A673 (cell line): ENCODE measurements at regions not wholly inside any gene's neighbourhood (a gene's known extent, or its start where the extent isn't known, plus 50 kb on each side); places are given as distances from the start of the nearest gene placed in this dataset.

Source experiments
- BruUV-seq: library from RNA; stranded (reverse); fragments of 400-500 nt; replicated peaks from 2 replicates; lab custom pipeline; 2021; lab: Mats Ljungman, UMichigan
- CTCF ChIA-PET: fragments of 300-600 bp; sonication (Branson Sonifier 250); formaldehyde crosslinking; loops from one replicate; lab custom pipeline; 2022; ENCODE audit warnings: antibody characterized with exemption; lab: Charles Lee
- POLR2A ChIA-PET: fragments of 300-600 bp; sonication (Branson Sonifier 250); formaldehyde crosslinking; loops from one replicate; lab custom pipeline; 2022; ENCODE audit warnings: antibody characterized with exemption; ENCODE audit not compliant: low non-redundant PET; lab: Charles Lee
- DNase-seq: peaks from one replicate; pipeline ENCODE4 v3.0.0-alpha.2; 2015; ENCODE audit warnings: low spot score
- H3K27ac ChIP-seq: fragments of 200-600 bp; sonication (generic); 2 replicates; pipeline ENCODE4 v1.5.1; 2016; ENCODE audit warnings: mixed run types, low read depth, mild to moderate bottlenecking, mixed read lengths, antibody characterized with exemption, low read length; ENCODE audit not compliant: poor library complexity, severe bottlenecking
- H3K27me3 ChIP-seq: fragments of 200-600 bp; sonication (generic); replicated peaks from 2 replicates; pipeline ENCODE4 v1.6.1; 2017; ENCODE audit warnings: mixed run types, low read depth, mild to moderate bottlenecking, mixed read lengths, antibody characterized with exemption, low read length; ENCODE audit not compliant: insufficient read depth, poor library complexity
- H3K36me3 ChIP-seq: fragments of 200-600 bp; sonication (generic); 2 replicates; pipeline ENCODE4 v1.6.1; 2016; ENCODE audit warnings: mixed run types, mild to moderate bottlenecking, mixed read lengths, antibody characterized with exemption, low read length; ENCODE audit not compliant: insufficient read depth, poor library complexity, severe bottlenecking
- H3K4me1 ChIP-seq: fragments of 200-600 bp; sonication (generic); 2 replicates; pipeline ENCODE4 v1.6.1; 2017; ENCODE audit warnings: mixed run types, mild to moderate bottlenecking, mixed read lengths, antibody characterized with exemption, low read length; ENCODE audit not compliant: insufficient read depth, poor library complexity, severe bottlenecking
- H3K4me3 ChIP-seq: fragments of 200-600 bp; sonication (generic); 2 replicates; pipeline ENCODE4 v1.5.1; 2016; ENCODE audit warnings: low read depth, mixed run types, mild to moderate bottlenecking, mixed read lengths, low read length; ENCODE audit not compliant: poor library complexity, severe bottlenecking
- H3K9me3 ChIP-seq: fragments of 200-600 bp; sonication (generic); 2 replicates; pipeline ENCODE4 v1.6.1; 2016; ENCODE audit warnings: mixed run types, low read depth, mild to moderate bottlenecking, mixed read lengths, antibody characterized with exemption, low read length; ENCODE audit not compliant: poor library complexity, severe bottlenecking
- CTCF ChIP-seq: fragments of 300-800, 200-600 bp; sonication (generic); conservative IDR thresholded peaks from 2 replicates; pipeline ENCODE4 v1.5.1; 2017; ENCODE audit warnings: low read depth, mild to moderate bottlenecking, antibody characterized with exemption, low read length, moderate library complexity, mixed read lengths
- EZH2 ChIP-seq: fragments of 200-600 bp; sonication (generic); IDR thresholded peaks from 2 replicates; pipeline ENCODE4 v1.6.1; 2017; ENCODE audit warnings: borderline replicate concordance, low read depth, mild to moderate bottlenecking, mixed read lengths, antibody characterized with exemption, low read length; ENCODE audit not compliant: poor library complexity, severe bottlenecking
- intact Hi-C: fragments of 100-400 bp; cut with micrococcal nuclease; formaldehyde crosslinking; loops from one replicate; pipeline ENCODE4 v1.10.0; 2022; ENCODE audit not compliant: unreplicated experiment

- DNase-seq: no peak
- ChIA-PET CTCF (no interaction called here), POLR2A (no interaction called here)
- Histone ChIP-seq H3K27ac (no peak overlapping the region), H3K27me3 (no peaks in the 10 kb centered on the region), H3K4me1 (no peaks in the 10 kb centered on the region), H3K36me3 (no peaks in the 10 kb centered on the region), H3K9me3 (no peaks in the 10 kb centered on the region), H3K4me3 (no peak overlapping the region)
- no TSS peak for BruUV-seq
- intact Hi-C loops: no loop called here
- no peak for TF ChIP-seq EZH2
- TF ChIP-seq CTCF: no peak
These were observed 116.8 kb upstream of the NECTIN1 start for GRCh38 chr11:119845756-119846155.

- Histone ChIP-seq H3K36me3 (no peaks in the 10 kb centered on the region), H3K4me3 (no peak overlapping the region), H3K4me1 (no peaks in the 10 kb centered on the region), H3K27ac (no peak overlapping the region), H3K27me3 (peaks cover 4% of the 10 kb centered on the region), H3K9me3 (no peaks in the 10 kb centered on the region)
- ChIA-PET CTCF (no interaction called here), POLR2A (interaction anchor here (0.6 kb wide), 1 partner anchor 330 kb away, joined by 3 read pairs; no protein-coding TSS in a partner anchor)
- BruUV-seq: no TSS peak
- no peak for TF ChIP-seq CTCF
- no peak for TF ChIP-seq EZH2
- DNase-seq: no peak
- intact Hi-C loops: no loop called here
These were observed 116.3 kb upstream of the NECTIN1 start for GRCh38 chr11:119845305-119845704.

GRCh38 chr11:119844808-119845207 is 115.8 kb upstream of the NECTIN1 start:
- Histone ChIP-seq H3K9me3 (no peaks in the 10 kb centered on the region), H3K27ac (no peak overlapping the region), H3K4me3 (no peak overlapping the region), H3K27me3 (peaks cover 8% of the 10 kb centered on the region), H3K36me3 (no peaks in the 10 kb centered on the region), H3K4me1 (no peaks in the 10 kb centered on the region)
- no peak for DNase-seq
- ChIA-PET POLR2A (interaction anchor here (0.6 kb wide), 1 partner anchor 329 kb away, joined by 3 read pairs; no protein-coding TSS in a partner anchor), CTCF (no interaction called here)
- TF ChIP-seq EZH2: no peak
- TF ChIP-seq CTCF: no peak
- intact Hi-C loops: no loop called here
- BruUV-seq: no TSS peak
